DMS 273 (cell line): ENCODE measurements at regions not wholly inside any gene's neighbourhood (a gene's known extent, or its start where the extent isn't known, plus 50 kb on each side); places are given as distances from the start of the nearest gene placed in this dataset.

Experiments
- DNase-seq: peaks from one replicate; lab custom pipeline; 2025; ENCODE audit not compliant: unreplicated experiment; lab: John Stamatoyannopoulos, UW

DNA sequence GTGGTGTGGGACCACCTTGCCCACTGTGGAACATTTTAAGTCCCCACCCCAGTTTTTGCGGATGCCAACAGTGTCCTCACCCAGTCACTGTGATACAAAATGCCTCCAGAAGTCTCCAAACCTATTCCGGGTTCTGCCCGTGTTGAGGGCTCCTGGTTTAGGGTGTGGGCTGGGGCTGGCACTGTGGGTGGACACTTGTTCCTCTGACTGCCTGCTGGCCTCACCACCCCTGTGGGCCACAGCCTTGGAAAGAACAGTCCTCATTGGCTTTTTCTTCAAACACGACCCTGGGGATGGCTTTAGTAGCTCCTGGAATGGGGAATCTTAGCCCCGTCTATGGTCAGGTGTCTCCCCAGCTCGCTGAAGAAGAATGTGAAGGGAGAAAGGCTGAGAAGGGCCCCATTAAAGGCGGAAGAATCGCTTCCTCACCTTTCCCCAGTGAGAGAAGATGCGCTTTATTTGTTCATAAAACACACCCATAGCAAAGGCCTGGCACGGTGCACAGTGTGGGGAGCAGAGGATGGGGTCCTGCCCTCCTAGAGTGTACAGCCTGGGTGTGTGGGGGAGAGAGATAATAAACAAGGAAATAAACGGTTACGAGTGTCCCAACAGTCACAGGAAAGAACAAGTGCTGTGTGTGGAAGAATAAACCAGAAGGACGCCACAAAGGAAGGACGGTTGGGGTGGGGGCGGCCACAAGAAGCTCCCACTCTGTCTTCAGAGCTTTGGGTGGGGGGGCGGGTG, 56.3 kb upstream of the SLC22A11 start:
- no peak for DNase-seq

DNA sequence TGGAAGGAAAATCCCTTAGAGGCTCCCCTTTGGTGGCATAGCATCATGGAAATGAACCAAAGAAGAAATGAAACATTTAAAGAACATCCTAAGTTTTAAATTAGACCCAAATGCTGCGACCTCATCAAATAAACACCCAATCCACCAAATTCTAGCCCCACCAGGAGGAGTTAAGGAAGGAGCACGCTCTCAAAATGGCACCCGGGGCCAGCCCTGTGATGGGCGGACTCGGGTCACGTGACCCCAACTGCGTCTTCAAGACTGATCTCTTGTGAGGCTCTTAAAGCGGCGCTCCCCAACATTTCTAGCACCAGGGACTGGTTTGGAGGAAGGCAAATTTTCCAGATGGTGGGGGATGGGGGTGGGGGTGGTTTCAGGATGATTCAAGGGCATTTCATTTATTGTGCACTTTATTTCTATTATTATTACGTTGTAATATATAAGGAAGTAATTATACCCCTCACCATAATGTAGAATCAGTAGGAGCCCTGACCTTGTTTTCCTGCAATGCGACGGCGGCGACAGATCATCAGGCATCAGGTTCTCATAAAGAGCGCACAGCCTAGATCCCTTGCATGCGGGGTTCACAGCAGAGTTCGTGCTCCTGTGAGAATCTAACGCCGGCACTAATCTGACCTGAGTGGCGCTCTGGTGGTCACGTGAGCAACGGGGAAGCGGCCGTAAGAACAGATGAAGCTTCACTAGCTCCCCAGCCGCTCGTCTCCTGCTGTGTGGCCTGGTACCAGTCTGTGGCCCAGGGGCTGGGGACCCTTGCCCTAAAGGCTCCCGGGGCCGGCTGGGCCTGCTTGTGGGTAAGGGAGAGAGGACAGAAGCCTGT, 55.3 kb upstream of the SLC22A11 start:
- no peak for DNase-seq

DNA sequence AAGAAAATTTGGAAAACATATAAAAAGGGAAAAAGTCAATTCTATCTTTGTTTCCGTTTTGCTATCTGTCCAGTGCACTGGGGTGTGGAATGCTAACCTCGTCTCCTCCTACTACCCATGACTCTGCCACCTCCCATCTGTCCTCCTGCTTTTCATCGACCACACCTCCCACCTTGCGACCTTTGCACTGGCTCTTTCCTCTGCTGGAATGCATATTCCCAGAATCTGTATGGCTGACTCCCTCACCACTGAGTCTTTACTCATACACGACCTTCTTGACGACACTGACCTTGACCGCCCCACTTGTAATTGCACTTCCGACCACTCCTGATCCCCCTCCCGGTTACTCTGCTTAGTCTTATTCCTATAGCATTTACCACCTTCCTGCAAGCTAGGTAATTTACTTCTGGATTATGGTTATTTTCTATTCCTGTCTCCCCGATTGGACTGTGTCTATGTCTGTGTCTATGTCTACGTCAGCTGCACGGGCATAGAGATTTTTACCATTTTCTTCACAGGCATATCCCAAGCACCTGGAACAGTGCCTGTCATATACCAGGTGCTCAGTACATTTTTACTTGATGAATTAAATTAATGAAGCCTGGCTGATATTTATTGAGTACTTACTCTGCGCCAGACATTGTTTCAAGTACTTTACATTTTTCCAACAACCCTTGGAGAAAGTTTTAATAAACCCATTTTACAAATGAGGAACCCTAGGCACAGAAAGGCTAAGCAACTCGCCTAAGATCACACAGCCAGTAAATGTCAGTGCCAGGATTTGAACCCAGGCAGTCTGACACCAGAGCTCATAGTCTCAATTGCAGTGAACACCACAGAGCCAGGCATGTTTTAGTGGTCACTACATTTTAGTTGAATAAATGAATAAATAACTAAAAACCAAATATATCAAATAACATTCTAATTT, 54.0 kb upstream of the SLC22A11 start:
- no peak for DNase-seq

DNA sequence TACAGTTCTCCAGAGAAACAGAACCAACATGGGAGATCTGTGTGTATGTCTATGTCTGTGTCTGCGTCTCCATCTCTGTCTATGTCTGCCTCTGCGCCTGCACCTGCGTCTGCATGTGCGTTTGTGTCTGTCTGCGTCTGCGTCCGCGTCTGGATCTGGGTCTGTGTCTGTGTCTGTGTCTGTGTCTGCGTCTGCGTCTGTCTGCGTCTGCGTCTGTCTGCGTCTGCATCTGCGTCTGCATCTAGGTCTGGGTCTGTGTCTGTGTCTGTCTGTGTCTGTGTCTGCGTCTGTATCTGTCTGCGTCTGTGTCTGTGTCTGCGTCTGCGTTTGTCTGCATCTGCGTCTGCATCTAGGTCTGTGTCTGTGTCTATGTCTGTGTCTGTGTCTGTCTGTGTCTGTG, 53.1 kb upstream of the SLC22A11 start:
- no peak for DNase-seq

DNA sequence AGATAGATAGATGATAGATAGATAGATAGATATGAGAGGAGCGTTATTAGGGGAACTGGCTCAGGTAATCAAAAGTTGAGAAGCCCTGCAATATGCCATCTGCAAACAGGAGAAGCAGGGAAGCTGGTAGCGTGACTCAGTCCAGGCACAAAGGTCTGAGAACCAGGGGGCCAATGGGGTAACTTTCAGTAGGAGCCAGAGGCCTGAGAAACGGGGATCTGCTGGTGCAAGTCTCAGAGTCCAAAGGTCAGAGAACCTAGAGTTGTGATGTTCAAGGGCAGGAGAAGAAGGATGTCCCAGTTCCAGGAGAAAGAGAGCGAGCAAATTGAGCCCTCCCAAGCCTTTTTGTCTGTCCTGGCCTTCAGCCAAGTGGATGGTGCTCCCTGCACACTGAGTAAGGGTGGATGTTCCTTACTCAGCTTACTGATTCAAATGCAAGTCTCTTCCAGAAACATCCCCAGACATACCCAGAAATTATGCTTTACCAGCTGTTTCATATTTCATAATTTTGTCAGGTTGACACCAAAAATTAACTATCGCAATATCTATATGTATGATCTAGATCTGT, 52.5 kb upstream of the SLC22A11 start:
- DNase-seq = no peak

DNA sequence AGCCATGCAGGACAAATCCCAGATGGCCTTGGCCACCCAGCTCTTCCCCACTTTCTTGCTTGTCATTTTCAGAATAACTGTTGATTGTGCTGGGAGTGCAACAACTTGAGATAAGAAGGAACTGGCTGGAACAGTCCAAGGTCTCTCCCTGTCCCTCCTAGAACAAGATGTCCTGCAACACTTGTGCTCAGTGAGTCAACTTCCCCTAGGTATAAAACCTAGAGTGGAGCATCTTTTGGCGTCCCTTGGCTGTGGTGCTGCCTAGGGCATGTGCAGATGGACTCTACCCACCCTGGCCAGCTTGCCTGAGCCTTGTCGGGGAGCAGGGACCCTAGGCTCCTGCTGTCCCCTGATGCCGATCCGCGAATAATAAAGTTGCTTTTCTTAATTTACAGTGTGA, 50.7 kb upstream of the SLC22A11 start:
- no peak for DNase-seq
